GM19193 (cell line): ENCODE measurements at regions not wholly inside any gene's neighbourhood (a gene's known extent, or its start where the extent isn't known, plus 50 kb on each side); places are given as distances from the start of the nearest gene placed in this dataset.

Experiments used
- POLR2A ChIP-seq: IDR thresholded peaks from 4 replicates; pipeline ENCODE4 v1.6.1; 2011; ENCODE audit not compliant: insufficient read depth, insufficient read length; ENCODE audit errors: extremely low read depth

DNA sequence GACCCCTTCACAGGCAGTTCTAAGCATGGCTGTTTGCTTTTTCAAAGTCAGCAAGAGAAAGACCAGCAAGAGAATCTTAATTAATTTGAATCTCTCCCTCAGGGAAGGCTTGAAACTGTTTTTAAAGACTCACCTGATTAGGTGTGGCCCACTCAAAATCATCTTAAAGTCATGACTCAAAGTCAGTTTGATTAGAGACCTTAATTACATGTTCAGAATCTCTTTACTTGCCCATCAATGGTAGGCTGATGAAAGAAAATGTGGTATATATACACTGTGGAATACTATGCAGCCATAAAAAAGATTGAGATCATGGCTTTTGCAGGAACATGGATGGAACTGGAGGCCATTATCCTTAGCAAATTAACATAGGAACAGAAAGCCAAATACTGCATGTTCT lies 247.5 kb upstream of the PRKX start:
- no peak for TF ChIP-seq POLR2A

DNA sequence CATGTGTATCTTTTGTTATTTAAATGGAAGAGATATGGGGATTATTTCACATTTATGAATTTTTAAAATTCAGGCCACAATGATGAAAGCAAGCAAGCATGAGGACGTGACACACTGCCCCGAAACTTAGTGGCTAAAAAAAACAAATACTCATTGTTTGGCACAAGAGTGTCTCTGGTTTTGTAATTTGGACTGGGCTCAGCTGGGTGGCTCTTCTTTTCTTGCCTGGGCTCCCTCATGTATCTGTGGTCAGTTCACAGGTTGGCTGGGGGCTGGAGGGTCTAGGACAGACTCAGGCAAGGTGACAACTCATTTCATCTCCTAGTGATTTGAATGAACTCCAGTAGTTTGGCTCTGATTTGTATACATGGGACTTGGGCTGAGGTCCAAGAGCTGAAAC lies 238.4 kb upstream of the PRKX start:
- no peak for TF ChIP-seq POLR2A

DNA sequence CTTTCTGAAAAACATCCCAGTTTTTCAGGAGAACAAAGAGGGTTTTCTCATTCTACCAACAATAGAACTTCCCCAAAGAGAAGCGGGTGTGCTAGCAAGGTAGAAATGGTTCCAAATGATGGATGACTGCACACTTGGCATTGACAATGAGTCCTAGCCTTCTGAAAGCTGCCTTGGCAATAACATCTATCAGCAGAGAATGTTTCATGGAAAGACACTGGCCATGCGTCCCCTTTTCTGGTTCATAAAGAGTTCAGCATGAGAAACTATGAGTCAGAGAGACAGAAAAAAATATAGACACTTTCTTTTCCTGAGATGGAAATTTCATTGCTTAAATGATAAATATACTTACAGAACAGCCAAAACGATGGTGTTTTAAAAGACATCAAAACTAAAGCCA lies 236.9 kb upstream of the PRKX start:
- TF ChIP-seq POLR2A = no peak

DNA sequence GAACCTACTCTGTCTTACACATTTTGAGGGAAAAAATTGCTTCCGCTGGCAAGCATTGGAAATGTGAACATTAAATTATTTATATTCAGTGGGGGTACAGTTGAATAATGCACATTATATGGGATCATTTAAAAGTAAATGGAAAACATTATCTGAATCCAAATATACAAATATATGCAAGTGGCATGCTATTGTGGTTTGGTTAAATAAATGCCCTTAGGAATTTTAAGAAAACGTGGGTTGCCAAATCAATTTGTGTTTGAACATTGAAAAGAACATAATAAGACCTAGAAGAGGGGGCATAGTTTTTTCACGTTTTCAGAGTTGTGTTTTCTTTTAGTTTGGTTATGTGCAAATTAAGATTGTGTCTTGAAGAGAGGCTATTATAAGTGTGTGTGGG lies 230.5 kb upstream of the PRKX start:
- no peak for TF ChIP-seq POLR2A

- no peak for TF ChIP-seq POLR2A
These were observed 226.7 kb upstream of the PRKX start for GRCh38 chrX:3940000-3940610.

- no peak for TF ChIP-seq POLR2A
These were observed 225.1 kb upstream of the PRKX start for GRCh38 chrX:3938587-3938986.

DNA sequence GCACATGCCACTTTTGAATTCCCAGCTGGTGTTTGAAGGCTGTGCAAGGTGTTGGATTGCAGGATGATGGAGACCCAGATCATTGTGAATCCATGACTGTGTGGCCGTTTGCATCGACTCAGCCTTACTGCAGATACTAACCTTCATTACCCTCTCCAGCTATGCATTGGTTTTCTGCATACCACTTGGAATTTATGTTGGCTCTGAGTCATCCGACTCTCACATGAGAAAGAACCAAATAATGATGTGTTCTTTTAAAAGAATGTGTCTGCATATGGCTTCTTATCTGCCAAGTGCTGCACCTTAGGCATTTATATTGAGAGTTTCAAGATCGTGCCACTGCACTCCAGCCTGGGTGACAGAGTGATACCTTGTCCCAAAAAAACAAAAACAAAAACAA lies 106.7 kb upstream of the PRKX start:
- no peak for TF ChIP-seq POLR2A

- peak; percentile 37 for TF ChIP-seq POLR2A
These were observed 102.6 kb upstream of the PRKX start for GRCh38 chrX:3815896-3816664.

- no peak for TF ChIP-seq POLR2A
These were observed 98.2 kb upstream of the PRKX start for GRCh38 chrX:3811331-3812311.

DNA sequence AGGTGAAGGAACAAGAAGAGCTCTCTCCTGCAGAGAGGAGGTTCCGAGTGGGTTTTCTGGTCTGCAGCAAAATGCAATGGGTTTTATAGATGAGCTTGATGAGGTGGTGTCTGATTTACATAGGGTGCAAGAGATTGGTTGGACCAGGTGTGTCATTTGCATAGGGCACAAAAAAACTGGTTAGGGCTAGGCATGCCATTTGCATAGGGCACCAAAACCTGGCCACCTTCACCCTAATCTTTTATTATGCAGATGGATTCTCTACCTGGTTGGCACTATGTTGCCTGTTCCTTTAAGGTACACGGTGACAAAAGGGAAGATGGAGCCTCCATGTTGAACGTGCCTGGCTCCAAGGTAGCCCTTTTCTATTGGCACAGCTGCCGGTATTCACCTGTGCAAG lies 94.5 kb upstream of the PRKX start:
- no peak for TF ChIP-seq POLR2A

GRCh38 chrX:3806630-3807029 lies 93.2 kb upstream of the PRKX start:
- no peak for TF ChIP-seq POLR2A

- no peak for TF ChIP-seq POLR2A
These were observed 90.3 kb upstream of the PRKX start for GRCh38 chrX:3803713-3804112.

- TF ChIP-seq POLR2A = no peak
These were observed 89.9 kb upstream of the PRKX start for GRCh38 chrX:3803305-3803704.

DNA sequence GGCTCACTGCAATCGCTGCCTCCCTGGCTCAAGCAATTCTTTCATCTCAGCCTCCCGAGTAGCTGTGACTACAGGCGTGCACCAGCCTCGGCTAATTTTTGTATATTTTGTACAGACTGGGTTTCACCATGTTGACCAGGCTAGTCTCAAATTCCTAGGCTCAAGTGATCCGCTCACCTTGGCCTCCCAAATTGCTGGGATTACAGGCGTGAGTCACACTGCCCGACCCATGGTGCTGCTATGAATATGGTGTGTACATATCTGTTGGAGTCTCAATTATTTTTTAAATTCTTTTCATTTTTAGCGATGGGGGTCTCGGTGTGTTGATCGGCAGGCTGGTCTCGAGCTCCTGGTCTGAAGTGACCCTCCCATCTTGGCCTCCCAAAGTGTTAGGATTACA lies 78.0 kb upstream of the PRKX start:
- no peak for TF ChIP-seq POLR2A

DNA sequence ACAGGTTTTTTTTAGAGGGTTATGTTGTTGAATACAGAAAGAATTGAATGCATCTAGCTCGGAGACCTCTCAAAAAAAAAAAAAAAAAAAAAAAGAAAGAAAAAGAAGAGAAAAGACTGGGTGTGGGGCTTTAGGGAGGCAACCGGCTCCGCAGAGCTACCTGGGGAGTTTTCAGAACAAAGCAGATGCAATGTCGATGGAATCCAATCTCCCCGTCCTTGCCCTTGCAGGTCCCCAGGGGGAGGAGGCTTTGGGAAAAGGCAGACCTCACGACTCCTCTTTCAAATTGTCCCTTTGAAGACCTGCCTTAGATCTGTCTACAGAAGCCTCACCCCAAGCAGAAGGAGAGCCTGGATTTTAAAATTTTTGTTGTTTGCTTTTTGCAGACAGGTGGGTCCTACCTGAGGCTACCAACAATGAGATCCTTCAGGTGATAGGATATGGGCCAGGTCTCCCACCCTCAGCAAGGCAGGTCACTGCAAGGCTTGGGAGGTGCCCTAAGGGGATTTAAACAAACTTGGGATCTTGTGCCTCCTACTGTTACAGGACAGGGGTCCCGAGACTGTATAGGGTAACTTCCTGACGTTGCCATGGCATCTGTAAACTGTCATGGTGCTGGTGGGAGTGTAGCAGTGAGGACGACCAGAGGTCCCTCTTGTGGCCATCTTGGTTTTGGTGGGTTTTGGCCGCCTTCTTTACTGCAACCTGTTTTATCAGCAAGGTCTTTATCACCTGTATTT lies 75.2 kb upstream of the PRKX start:
- no peak for TF ChIP-seq POLR2A

GRCh38 chrX:3787856-3788255 lies 74.4 kb upstream of the PRKX start:
- no peak for TF ChIP-seq POLR2A

DNA sequence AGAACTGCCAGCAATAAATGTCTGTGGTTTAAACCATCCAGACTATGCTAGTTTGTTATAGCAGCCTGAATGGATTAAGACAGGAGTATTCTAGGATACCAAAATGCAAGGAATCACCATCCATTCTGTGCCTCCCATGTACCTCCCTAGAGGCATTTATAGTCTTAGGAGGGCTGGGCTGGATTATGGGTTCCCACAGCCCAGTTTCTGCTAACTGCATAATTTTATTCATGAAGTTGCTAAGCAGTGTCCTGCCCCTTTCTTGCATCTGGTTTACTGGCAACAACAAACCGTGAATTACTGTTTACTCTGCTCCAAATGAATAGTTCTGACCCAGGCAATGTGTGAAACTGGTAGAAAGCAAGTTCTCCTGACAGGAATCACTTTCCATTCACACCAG lies 67.1 kb upstream of the PRKX start:
- no peak for TF ChIP-seq POLR2A
